Brain microvascular endothelial cell (primary cell): ENCODE measurements at regions not wholly inside any gene's neighbourhood (a gene's known extent, or its start where the extent isn't known, plus 50 kb on each side); places are given as distances from the start of the nearest gene placed in this dataset.
"Not testable (repeated sequence)": the region's sequence is repeated elsewhere in the genome, so short reads cannot be mapped to it uniquely, and the experiment has no call there.

Experiments
- DNase-seq: peaks from one replicate; pipeline ENCODE4 v3.0.0-alpha.2; 2020
- H3K27ac ChIP-seq: fragments of 250-450 bp; sonication (Bioruptor Pico); 2 replicates; pipeline ENCODE4 v1.5.1; 2020; ENCODE audit warnings: mild to moderate bottlenecking, moderate library complexity
- H3K27me3 ChIP-seq: fragments of 250-450 bp; sonication (Bioruptor Pico); replicated peaks from 2 replicates; pipeline ENCODE4 v1.5.1; 2020; ENCODE audit warnings: mild to moderate bottlenecking
- H3K36me3 ChIP-seq: fragments of 250-450 bp; sonication (Bioruptor Pico); replicated peaks from 2 replicates; pipeline ENCODE4 v1.5.1; 2020; ENCODE audit warnings: mild to moderate bottlenecking
- H3K4me3 ChIP-seq: 2 replicates; pipeline ENCODE4 v1.5.1; 2011; ENCODE audit warnings: low read depth, mild to moderate bottlenecking, control low read depth, low read length, moderate library complexity
- CTCF ChIP-seq: IDR thresholded peaks from 2 replicates; pipeline ENCODE4 v1.5.1; 2011; ENCODE audit warnings: low read depth, mild to moderate bottlenecking, moderate library complexity, low read length, control low read depth, inconsistent platforms; ENCODE audit errors: missing control alignments
- in situ Hi-C: cut with HindIII; loops from 2 replicates; pipeline ENCODE4 v1.10.0; 2017; ENCODE audit warnings: low sequenced_read_pairs, low pct_ligation_motif_present

- TF ChIP-seq CTCF, result no peak
- Histone ChIP-seq H3K27me3 (no peaks in the 10 kb centered on the region), H3K36me3 (no peaks in the 10 kb centered on the region), H3K4me3 (no peak overlapping the region), H3K27ac (no peak overlapping the region)
- DNase-seq, result no peak
- in situ Hi-C loops, result no loop called here
Observed at GRCh38 chr2:114293355-114293754, 149.1 kb upstream of the DPP10 start.

- Histone ChIP-seq H3K27me3 (no peaks in the 10 kb centered on the region), H3K4me3 (no peak overlapping the region), H3K36me3 (no peaks in the 10 kb centered on the region), H3K27ac (no peak overlapping the region)
- TF ChIP-seq CTCF, result no peak
- no peak for DNase-seq
- in situ Hi-C loops, result no loop called here
Observed at GRCh38 chr2:114294741-114295140, 147.7 kb upstream of the DPP10 start.

GRCh38 chr2:114300351-114300750 lies 142.1 kb upstream of the DPP10 start:
- in situ Hi-C loops, H3K27ac ChIP-seq, H3K27me3 ChIP-seq, DNase-seq, H3K36me3 ChIP-seq, H3K4me3 ChIP-seq: not testable (repeated sequence)

- in situ Hi-C loops, result no loop called here
- no peak overlapping the region for H3K4me3 ChIP-seq
- no peaks in the 10 kb centered on the region for H3K27me3 ChIP-seq
- TF ChIP-seq CTCF, result no peak
- no peak for DNase-seq
- H3K36me3 ChIP-seq, result no peaks in the 10 kb centered on the region
- no peak overlapping the region for H3K27ac ChIP-seq
Observed at GRCh38 chr2:114316532-114317300, 125.7 kb upstream of the DPP10 start.

GRCh38 chr2:114330594-114330993 lies 111.8 kb upstream of the DPP10 start:
- no peak for TF ChIP-seq CTCF
- in situ Hi-C loops, result no loop called here
- H3K36me3 ChIP-seq, result no peaks in the 10 kb centered on the region
- no peak for DNase-seq
- no peak overlapping the region for H3K4me3 ChIP-seq
- no peak overlapping the region for H3K27ac ChIP-seq
- H3K27me3 ChIP-seq, result no peaks in the 10 kb centered on the region

GRCh38 chr2:114331934-114332333 lies 110.5 kb upstream of the DPP10 start:
- in situ Hi-C loops, result no loop called here
- no peak for DNase-seq
- TF ChIP-seq CTCF, result no peak
- Histone ChIP-seq H3K4me3 (no peak overlapping the region), H3K27me3 (no peaks in the 10 kb centered on the region), H3K36me3 (no peaks in the 10 kb centered on the region), H3K27ac (no peak overlapping the region)
